ENCODE measurements at regions not wholly inside any gene's neighbourhood (a gene's known extent, or its start where the extent isn't known, plus 50 kb on each side); places are given as distances from the start of the nearest gene placed in this dataset.

GRCh38 chr10:118118716-118119115 lies 72.0 kb upstream of the RAB11FIP2 start:
- no peak for TF ChIP-seq POLR2A (IDR thresholded peaks at IDR 0.05)
- no peak overlapping the region for H3K27ac ChIP-seq

GRCh38 chr10:118116715-118117449 lies 70.1 kb upstream of the RAB11FIP2 start:
- no peaks in the 10 kb centered on the region for H3K36me3 ChIP-seq
- TF ChIP-seq POLR2A (IDR thresholded peaks at IDR 0.05) (no peak), CTCF (IDR thresholded peaks at IDR 0.05) (no peak), EP300 (IDR thresholded peaks at IDR 0.05) (no peak)
- H3K27ac ChIP-seq, result no peak overlapping the region
- 54 to 61% methylated on average over 10 of the region's 10 CpGs for WGBS, 2 donors
- H3K27me3 ChIP-seq, result no peaks in the 10 kb centered on the region
- H3K4me1 ChIP-seq, result no peaks in the 10 kb centered on the region
- no peaks in the 10 kb centered on the region for H3K9me3 ChIP-seq
- no peak overlapping the region for H3K4me3 ChIP-seq
- DNase-seq (ENCODE audit: low spot score in 2 of 2), result no peak

More at GRCh38 chr10:118118716-118119115, 72.0 kb upstream of the RAB11FIP2 start:
- Histone ChIP-seq H3K9me3 (no peaks in the 10 kb centered on the region), H3K27me3 (no peaks in the 10 kb centered on the region), H3K4me1 (no peaks in the 10 kb centered on the region), H3K36me3 (no peaks in the 10 kb centered on the region), H3K4me3 (no peak overlapping the region)
- no peak for DNase-seq (ENCODE audit: low spot score in 2 of 2)

- Histone ChIP-seq H3K4me3 (no peak overlapping the region), H3K27ac (no peak overlapping the region)
Measured at GRCh38 chr10:118116362-118116714, 69.6 kb upstream of the RAB11FIP2 start.

GRCh38 chr10:118115701-118116100 lies 69.0 kb upstream of the RAB11FIP2 start:
- Histone ChIP-seq H3K9me3 (no peaks in the 10 kb centered on the region), H3K27ac (no peak overlapping the region), H3K4me3 (no peak overlapping the region), H3K36me3 (no peaks in the 10 kb centered on the region), H3K4me1 (no peaks in the 10 kb centered on the region), H3K27me3 (no peaks in the 10 kb centered on the region)
- TF ChIP-seq POLR2A (IDR thresholded peaks at IDR 0.05) (no peak), EP300 (IDR thresholded peaks at IDR 0.05) (no peak), CTCF (IDR thresholded peaks at IDR 0.05) (no peak)
- DNase-seq (ENCODE audit: low spot score in 2 of 2), result no peak
- WGBS, 2 donors, result 80 to 81% methylated on average over 8 of the region's 8 CpGs

More at GRCh38 chr10:118116362-118116714, 69.6 kb upstream of the RAB11FIP2 start:
- Histone ChIP-seq H3K9me3 (no peaks in the 10 kb centered on the region), H3K4me1 (no peaks in the 10 kb centered on the region), H3K27me3 (no peaks in the 10 kb centered on the region), H3K36me3 (no peaks in the 10 kb centered on the region)
- 62 to 71% methylated on average over 6 of the region's 6 CpGs for WGBS, 2 donors
- TF ChIP-seq CTCF (IDR thresholded peaks at IDR 0.05) (no peak), POLR2A (IDR thresholded peaks at IDR 0.05) (no peak), EP300 (IDR thresholded peaks at IDR 0.05) (no peak)
- DNase-seq (ENCODE audit: low spot score in 2 of 2), result no peak

GRCh38 chr10:118114992-118115391 lies 68.3 kb upstream of the RAB11FIP2 start:
- TF ChIP-seq CTCF (IDR thresholded peaks at IDR 0.05), result no peak
- no peak for TF ChIP-seq EP300 (IDR thresholded peaks at IDR 0.05)
- no peak for TF ChIP-seq POLR2A (IDR thresholded peaks at IDR 0.05)
- no peak for DNase-seq (ENCODE audit: low spot score in 2 of 2)
- whole genome bisulfite sequencing, 2 donors, result 68 to 88% methylated on average over 1 of the region's 1 CpG
- Histone ChIP-seq H3K4me3 (no peak overlapping the region), H3K9me3 (no peaks in the 10 kb centered on the region), H3K4me1 (no peaks in the 10 kb centered on the region), H3K27ac (no peak overlapping the region), H3K27me3 (no peaks in the 10 kb centered on the region), H3K36me3 (no peaks in the 10 kb centered on the region)
